Spleen (tissue), 11 donors: ENCODE measurements at regions not wholly inside any gene's neighbourhood (a gene's known extent, or its start where the extent isn't known, plus 50 kb on each side); places are given as distances from the start of the nearest gene placed in this dataset.

Experiments
- DNase-seq: peaks from one replicate; pipeline ENCODE4 v3.0.0-alpha.2; 2020
- H3K27ac ChIP-seq, 8 donors: fragments of 200-600 bp; sonication (generic) in 7 of 8; 1 replicate in 4 of 8; 2 replicates in 4 of 8; pipeline versions ENCODE4 v1.5.0 to v1.8.0; 2016 to 2021; ENCODE audit warnings: inconsistent platforms in 4 of 8, mild to moderate bottlenecking in 4 of 8, moderate library complexity in 1 of 8
- H3K27me3 ChIP-seq, 7 donors: fragments of 200-600 bp; sonication (generic) in 6 of 7; replicated peaks in 1 of 7; 1 replicate in 4 of 7; 2 replicates in 3 of 7; pipeline versions ENCODE4 v1.5.0 to v1.8.0; 2016 to 2021; ENCODE audit warnings: inconsistent platforms in 3 of 7, mild to moderate bottlenecking in 1 of 7
- H3K36me3 ChIP-seq, 6 donors: fragments of 200-600 bp; sonication (generic) in 5 of 6; 1 replicate in 4 of 6; 2 replicates in 2 of 6; pipeline versions ENCODE4 v1.5.0 to v1.8.0; 2016 to 2021; ENCODE audit warnings: inconsistent platforms in 2 of 6
- H3K4me1 ChIP-seq, 6 donors: fragments of 200-600 bp; sonication (generic) in 5 of 6; 1 replicate in 3 of 6; 2 replicates in 3 of 6; pipeline versions ENCODE4 v1.5.0 to v1.8.0; 2016 to 2021; ENCODE audit warnings: inconsistent platforms in 3 of 6
- H3K4me3 ChIP-seq, 8 donors: fragments of 200-600 bp; sonication (generic) in 7 of 8; 1 replicate in 4 of 8; 2 replicates in 4 of 8; pipeline versions ENCODE4 v1.5.0 to v1.8.0; 2016 to 2021; ENCODE audit warnings: inconsistent platforms in 4 of 8, mild to moderate bottlenecking in 4 of 8, moderate library complexity in 2 of 8
- H3K9me3 ChIP-seq, 8 donors: fragments of 200-600 bp; sonication (generic) in 7 of 8; 1 replicate in 4 of 8; 2 replicates in 4 of 8; pipeline versions ENCODE4 v1.5.0 to v1.8.0; 2016 to 2021; ENCODE audit warnings: inconsistent platforms in 4 of 8
- CTCF ChIP-seq, 11 experiments: fragments of 200-600 bp in 7 of 11; fragments of 450-650 bp in 4 of 11; sonication (generic) in 4 of 11; IDR thresholded peaks in 8 of 11; conservative IDR thresholded peaks in 3 of 11; 1 replicate in 7 of 11; 2 replicates in 4 of 11; pipeline versions ENCODE4 v1.4.0 to v1.8.0; 2016 to 2021; ENCODE audit warnings: antibody characterized with exemption in 11 of 11, inconsistent platforms in 4 of 11, mild to moderate bottlenecking in 1 of 11
- POLR2A ChIP-seq, 3 donors: fragments of 450-650 bp; IDR thresholded peaks; one replicate each; pipeline ENCODE4 v1.5.1; 2017; ENCODE audit warnings: antibody characterized with exemption in 3 of 3, mild to moderate bottlenecking in 1 of 3
- POLR2AphosphoS5 ChIP-seq, 3 donors: sonication (generic); formaldehyde crosslinking; IDR thresholded peaks; one replicate each; pipeline ENCODE4 v1.5.1; 2017; ENCODE audit warnings: antibody characterized with exemption in 3 of 3
- WGBS, 5 donors: extraction: QIAGEN DNeasy Blood & Tissue Kit in 3 of 5; methylation state at CpG; one replicate each; pipeline versions ENCODE4 v1.1.5 to v1.1.7; 2013 to 2018; 5-methylcytosine and 5-hydroxymethylcytosine counted together
- intact Hi-C: fragments of 100-400 bp; cut with DNase I; formaldehyde crosslinking; loops from one replicate; pipeline ENCODE4 v1.15.0; 2023; ENCODE audit warnings: low total_unique reads
- donor health status: healthy with polysubstance abuse.
- donor health status: DM: no; HTN: no; CAD: no; lungs with moderate emphysema.
- donor health status: DM: no; HTN: no; CAD: no.
- donor health status: Bipolar disorder and iron deficiency.
- donor health status: healthy.
- donor health status: DM: no; HTN: no; CAD: no.
- donor health status: DM: yes; HTN: yes; CAD: no.

DNA sequence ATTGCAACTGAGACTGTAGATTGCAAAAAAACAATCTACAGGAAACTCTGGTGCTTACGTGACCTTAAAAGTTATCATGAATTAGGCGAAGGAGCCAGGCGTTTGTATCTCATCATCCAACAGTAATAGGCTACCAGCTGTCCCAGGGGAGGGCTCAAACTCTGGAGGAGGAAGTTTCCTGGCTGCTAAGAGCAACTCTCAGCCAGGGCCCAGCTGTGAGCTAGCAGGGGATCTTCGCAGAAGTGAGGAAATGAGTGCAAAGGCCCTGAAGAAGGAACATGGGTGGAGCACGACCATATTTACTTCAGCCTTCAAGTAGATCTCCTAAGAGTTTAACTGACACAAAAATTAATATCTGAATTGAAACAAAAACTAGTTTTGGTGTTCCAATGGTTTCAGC is 686.9 kb upstream of the MAP3K7 start:
- H3K27ac ChIP-seq: no peak overlapping the region
- no peak overlapping the region for H3K4me3 ChIP-seq
- H3K36me3 ChIP-seq: no peaks in the 10 kb centered on the region
- no peaks in the 10 kb centered on the region for H3K4me1 ChIP-seq
- no peak for DNase-seq
- no peak for TF ChIP-seq POLR2AphosphoS5 (IDR thresholded peaks at IDR 0.05)
- TF ChIP-seq CTCF (IDR thresholded peaks at IDR 0.05 in 8 of 11, conservative IDR thresholded peaks at IDR 0.05 in 3 of 11): no peak
- no peak for TF ChIP-seq POLR2A (IDR thresholded peaks at IDR 0.05)
- H3K27me3 ChIP-seq: no peaks in the 10 kb centered on the region
- 37 to 61% (median 44%) methylated on average over 5 of the region's 5 CpGs for WGBS, 5 donors
- peaks cover 0 to 16% (median 14%) of the 10 kb centered on the region in 8 donors for H3K9me3 ChIP-seq
- intact Hi-C loops: no loop called here

- Histone ChIP-seq H3K9me3 (peaks cover 0 to 16% (median 14%) of the 10 kb centered on the region in 8 donors), H3K4me1 (no peaks in the 10 kb centered on the region), H3K36me3 (no peaks in the 10 kb centered on the region), H3K27ac (no peak overlapping the region), H3K27me3 (no peaks in the 10 kb centered on the region), H3K4me3 (no peak overlapping the region)
- intact Hi-C loops: no loop called here
- TF ChIP-seq CTCF (IDR thresholded peaks at IDR 0.05 in 8 of 11, conservative IDR thresholded peaks at IDR 0.05 in 3 of 11): no peak
- no peak for TF ChIP-seq POLR2A (IDR thresholded peaks at IDR 0.05)
- TF ChIP-seq POLR2AphosphoS5 (IDR thresholded peaks at IDR 0.05): no peak
- WGBS, 5 donors: 93 to 97% (median 95%) methylated on average over 4 to 6 of the region's 6 CpGs
- peak; percentile 69 for DNase-seq
These were observed 684.9 kb upstream of the MAP3K7 start for GRCh38 chr6:91271807-91272206.

GRCh38 chr6:91268941-91269340 is 682.1 kb upstream of the MAP3K7 start:
- intact Hi-C loops: no loop called here
- Histone ChIP-seq H3K4me3 (no peak overlapping the region), H3K27me3 (no peaks in the 10 kb centered on the region), H3K36me3 (no peaks in the 10 kb centered on the region), H3K27ac (no peak overlapping the region), H3K9me3 (peaks cover 0 to 16% (median 14%) of the 10 kb centered on the region in 8 donors), H3K4me1 (no peaks in the 10 kb centered on the region)
- no peak for TF ChIP-seq CTCF (IDR thresholded peaks at IDR 0.05 in 8 of 11, conservative IDR thresholded peaks at IDR 0.05 in 3 of 11)
- no peak for TF ChIP-seq POLR2AphosphoS5 (IDR thresholded peaks at IDR 0.05)
- TF ChIP-seq POLR2A (IDR thresholded peaks at IDR 0.05): no peak
- 65 to 82% (median 73%) methylated on average over 2 of the region's 2 CpGs for WGBS, 5 donors
- no peak for DNase-seq

DNA sequence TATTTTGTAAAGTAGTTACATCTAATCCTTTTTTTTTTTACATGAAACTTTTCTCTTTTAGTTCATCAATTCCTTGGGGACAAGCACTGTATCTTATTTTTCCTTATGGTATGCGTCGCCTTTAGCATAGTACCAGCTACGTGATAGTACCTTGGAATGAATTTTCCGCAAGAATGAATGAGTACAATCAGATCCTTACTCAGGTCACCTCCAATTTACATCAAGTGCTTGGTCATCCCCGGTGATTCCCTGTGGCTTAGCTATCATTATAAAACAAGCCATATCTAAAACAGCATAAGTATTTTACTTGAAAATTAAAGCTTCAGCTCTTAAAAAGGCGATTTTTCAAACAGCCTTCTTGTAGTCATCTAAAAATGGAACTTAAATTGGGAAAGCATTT is 680.4 kb upstream of the MAP3K7 start:
- Histone ChIP-seq H3K4me3 (no peak overlapping the region), H3K4me1 (no peaks in the 10 kb centered on the region), H3K36me3 (no peaks in the 10 kb centered on the region), H3K9me3 (peaks cover 0 to 16% (median 14%) of the 10 kb centered on the region in 8 donors), H3K27ac (no peak overlapping the region), H3K27me3 (no peaks in the 10 kb centered on the region)
- TF ChIP-seq POLR2AphosphoS5 (IDR thresholded peaks at IDR 0.05): no peak
- TF ChIP-seq CTCF (IDR thresholded peaks at IDR 0.05 in 8 of 11, conservative IDR thresholded peaks at IDR 0.05 in 3 of 11): no peak
- no peak for TF ChIP-seq POLR2A (IDR thresholded peaks at IDR 0.05)
- WGBS, 5 donors: 87 to 93% (median 89%) methylated on average over 6 of the region's 6 CpGs
- intact Hi-C loops: no loop called here
- DNase-seq: no peak
